H1 (cell line): ENCODE measurements at regions not wholly inside any gene's neighbourhood (a gene's known extent, or its start where the extent isn't known, plus 50 kb on each side); places are given as distances from the start of the nearest gene placed in this dataset.

Source experiments
- CTCF ChIA-PET: fragments of 300-600 bp; sonication (Branson Sonifier 250); formaldehyde crosslinking; loops from one replicate; lab custom pipeline; 2021; ENCODE audit not compliant: partially characterized antibody; lab: Charles Lee
- POLR2A ChIA-PET: fragments of 300-600 bp; sonication (Branson Sonifier 250); formaldehyde crosslinking; loops from one replicate; lab custom pipeline; 2021; ENCODE audit warnings: inconsistent platforms; ENCODE audit not compliant: partially characterized antibody; lab: Charles Lee
- DNase-seq, 2 experiments: peaks; one replicate each; pipeline versions ENCODE4 v3.0.0 to v3.0.0-alpha.2; 2010 to 2022; ENCODE audit warnings: low spot score in 2 of 2, low read depth in 1 of 2, mixed read lengths in 1 of 2
- FAIRE-seq: peaks from 2 replicates; lab custom pipeline; 2011; peaks lifted over from hg19 to GRCh38; lab: Jason Lieb, UNC
- H2AFZ ChIP-seq: 2 replicates; pipeline ENCODE4 v1.8.1; 2012; ENCODE audit warnings: low read length, inconsistent platforms
- H2AK5ac ChIP-seq: 2 replicates; pipeline ENCODE4 v1.6.1; 2013; ENCODE audit warnings: low read depth, low read length
- H2BK120ac ChIP-seq: replicated peaks from 2 replicates; pipeline ENCODE3; 2013; ENCODE audit warnings: low read depth, low read length, inconsistent platforms
- H2BK12ac ChIP-seq: 2 replicates; pipeline ENCODE4 v1.6.1; 2013; ENCODE audit warnings: low read depth, low read length
- H2BK15ac ChIP-seq: 2 replicates; pipeline ENCODE4 v1.6.1; 2013; ENCODE audit warnings: low read length
- H2BK20ac ChIP-seq: 2 replicates; pipeline ENCODE4 v1.6.1; 2013; ENCODE audit warnings: low read length
- H2BK5ac ChIP-seq: 2 replicates; pipeline ENCODE4 v1.6.1; 2013; ENCODE audit warnings: low read depth, low read length
- H3K14ac ChIP-seq: 2 replicates; pipeline ENCODE4 v1.6.1; 2013; ENCODE audit warnings: inconsistent platforms; ENCODE audit not compliant: insufficient read length
- H3K18ac ChIP-seq: 2 replicates; pipeline ENCODE4 v1.6.1; 2013; ENCODE audit warnings: low read length; ENCODE audit errors: extremely low read depth
- H3K23ac ChIP-seq: 2 replicates; pipeline ENCODE4 v1.6.1; 2013; ENCODE audit warnings: inconsistent platforms; ENCODE audit not compliant: insufficient read length
- H3K23me2 ChIP-seq: 2 replicates; pipeline ENCODE4 v1.6.1; 2013; ENCODE audit warnings: low read depth, low read length
- H3K27ac ChIP-seq: 2 replicates; pipeline ENCODE4 v1.6.1; 2011; ENCODE audit warnings: low read depth, low read length, inconsistent platforms
- H3K27me3 ChIP-seq, 4 experiments: replicated peaks in 1 of 4; 1 replicate in 1 of 4; 2 replicates in 3 of 4; pipeline versions ENCODE4 v1.6.1 to v1.8.1; 2011 to 2013; ENCODE audit warnings: low read length in 3 of 4, mild to moderate bottlenecking in 3 of 4, inconsistent platforms in 2 of 4, mixed read lengths in 2 of 4, moderate library complexity in 1 of 4; ENCODE audit not compliant: control insufficient read depth in 3 of 4, insufficient read depth in 3 of 4; ENCODE audit errors: extremely low read depth in 1 of 4
- H3K36me3 ChIP-seq, 4 experiments: 2 replicates each; pipeline versions ENCODE4 v1.6.1 to v1.8.1; 2011 to 2013; ENCODE audit warnings: mild to moderate bottlenecking in 4 of 4, low read length in 3 of 4, moderate library complexity in 2 of 4, control low read depth in 1 of 4, inconsistent platforms in 1 of 4; ENCODE audit not compliant: insufficient read depth in 4 of 4, control insufficient read depth in 2 of 4
- H3K4ac ChIP-seq: replicated peaks from 2 replicates; pipeline ENCODE3; 2013; ENCODE audit warnings: low read length, low read depth, mixed read lengths, inconsistent platforms; ENCODE audit not compliant: insufficient read length
- H3K4me1 ChIP-seq, 4 experiments: replicated peaks in 1 of 4; 1 replicate in 1 of 4; 2 replicates in 3 of 4; pipeline versions ENCODE4 v1.6.1 to v1.8.1; 2011 to 2013; ENCODE audit warnings: low read length in 3 of 4, inconsistent platforms in 2 of 4, mixed read lengths in 1 of 4; ENCODE audit not compliant: insufficient read depth in 4 of 4, control insufficient read depth in 3 of 4
- H3K4me2 ChIP-seq, 2 experiments: 2 replicates each; pipeline versions ENCODE4 v1.6.1 to v1.8.1; 2011 to 2013; ENCODE audit warnings: low read depth in 2 of 2, low read length in 2 of 2, control low read depth in 1 of 2, inconsistent platforms in 1 of 2, mild to moderate bottlenecking in 1 of 2; ENCODE audit not compliant: insufficient read depth in 1 of 2
- H3K4me3 ChIP-seq, 4 experiments: fragments of 200-600, 300-600 bp in 1 of 4; sonication (generic), shearing (Covaris generic), sonication (Bioruptor Twin) in 1 of 4; 2 replicates each; pipeline versions ENCODE4 v1.5.1 to v1.8.1; 2011 to 2016; ENCODE audit warnings: low read length in 4 of 4, low read depth in 3 of 4, control low read depth in 2 of 4, inconsistent platforms in 2 of 4, mild to moderate bottlenecking in 2 of 4, mixed read lengths in 1 of 4, moderate library complexity in 1 of 4; ENCODE audit not compliant: insufficient read depth in 2 of 4; ENCODE audit errors: extremely low read depth in 1 of 4
- H3K56ac ChIP-seq: replicated peaks from 2 replicates; pipeline ENCODE3; 2013; ENCODE audit warnings: low read depth, mild to moderate bottlenecking, mixed read lengths, low read length, inconsistent platforms; ENCODE audit not compliant: insufficient read length
- H3K79me1 ChIP-seq: 2 replicates; pipeline ENCODE4 v1.6.1; 2013; ENCODE audit warnings: low read depth, low read length, control low read depth
- H3K79me2 ChIP-seq, 2 experiments: 2 replicates each; pipeline versions ENCODE4 v1.6.1 to v1.8.1; 2012 to 2013; ENCODE audit warnings: low read length in 2 of 2, mild to moderate bottlenecking in 2 of 2, inconsistent platforms in 1 of 2; ENCODE audit not compliant: insufficient read depth in 2 of 2, control insufficient read depth in 1 of 2
- H3K9ac ChIP-seq, 4 experiments: replicated peaks in 1 of 4; 1 replicate in 1 of 4; 2 replicates in 3 of 4; pipeline versions ENCODE4 v1.6.1 to v1.8.1; 2011 to 2013; ENCODE audit warnings: low read depth in 3 of 4, low read length in 3 of 4, control low read depth in 2 of 4, mild to moderate bottlenecking in 2 of 4, moderate library complexity in 2 of 4, inconsistent platforms in 1 of 4; ENCODE audit errors: extremely low read depth in 1 of 4
- H3K9me3 ChIP-seq, 2 experiments: 2 replicates each; pipeline versions ENCODE4 v1.6.1 to v1.8.1; 2012 to 2013; ENCODE audit warnings: mild to moderate bottlenecking in 2 of 2, moderate library complexity in 2 of 2, control low read depth in 1 of 2, inconsistent platforms in 1 of 2, low read depth in 1 of 2, low read length in 1 of 2, mixed read lengths in 1 of 2; ENCODE audit not compliant: insufficient read depth in 2 of 2
- H4K20me1 ChIP-seq, 2 experiments: replicated peaks in 1 of 2; 2 replicates each; pipeline versions ENCODE3 to v1.8.1; 2011 to 2013; ENCODE audit warnings: inconsistent platforms in 2 of 2, low read length in 2 of 2, mild to moderate bottlenecking in 1 of 2; ENCODE audit not compliant: insufficient read depth in 2 of 2, control insufficient read depth in 1 of 2
- H4K5ac ChIP-seq: 2 replicates; pipeline ENCODE4 v1.6.1; 2013; ENCODE audit warnings: low read length, low read depth, mixed read lengths, inconsistent platforms; ENCODE audit not compliant: insufficient read length
- H4K8ac ChIP-seq: 2 replicates; pipeline ENCODE4 v1.8.0; 2013; ENCODE audit warnings: mild to moderate bottlenecking, moderate library complexity, low read length, inconsistent platforms; ENCODE audit not compliant: insufficient read depth; ENCODE audit errors: extremely low read depth
- H4K91ac ChIP-seq: replicated peaks from 2 replicates; pipeline ENCODE3; 2013; ENCODE audit warnings: low read length, mixed read lengths, inconsistent platforms; ENCODE audit not compliant: insufficient read length
- EZH2 ChIP-seq: fragments of 200-600 bp; sonication (generic); IDR thresholded peaks from 2 replicates; pipeline ENCODE4 v1.7.1; 2012; ENCODE audit warnings: low read depth, mild to moderate bottlenecking, moderate library complexity, low read length, inconsistent platforms; ENCODE audit not compliant: severe bottlenecking
- MAFK ChIP-seq: IDR thresholded peaks from 2 replicates; pipeline ENCODE4 v1.6.1; 2012; ENCODE audit warnings: low read depth, mild to moderate bottlenecking, improper control_type of control experiment, low read length
- WGBS, 2 experiments: shearing (Covaris generic) in 1 of 2; methylation state at CpG; one replicate each; pipeline versions ENCODE4 v1.1.6 to v1.1.7; 2013 to 2015; ENCODE audit warnings: low lambda C conversion rate in 2 of 2, mixed read lengths in 2 of 2, inconsistent platforms in 1 of 2, low coverage in 1 of 2, missing lambda C conversion rate in 1 of 2; ENCODE audit not compliant: insufficient replicate concordance in 2 of 2, insufficient coverage in 1 of 2, insufficient read length in 1 of 2; ENCODE audit errors: extremely low coverage in 1 of 2, missing lambda C conversion rate in 1 of 2; 5-methylcytosine and 5-hydroxymethylcytosine counted together

GRCh38 chr5:106152569-106152968 is 1518.2 kb downstream of the EFNA5 start:
- Histone ChIP-seq H3K9me3 (no peaks in the 10 kb centered on the region; a peak in 1 of 4 replicates), H3K27ac (no peak overlapping the region), H3K18ac (no peak overlapping the region), H3K4ac (no peak overlapping the region), H3K56ac (no peak overlapping the region), H3K79me1 (no peaks in the 10 kb centered on the region), H3K23ac (no peak overlapping the region), H3K4me3 (no peak overlapping the region), H3K79me2 (no peaks in the 10 kb centered on the region), H2BK20ac (no peak overlapping the region), H3K23me2 (no peaks in the 10 kb centered on the region), H2BK12ac (no peak overlapping the region), H2BK5ac (no peak overlapping the region), H2BK120ac (no peak overlapping the region), H3K27me3 (no peaks in the 10 kb centered on the region), H3K4me2 (no peak overlapping the region), H2BK15ac (no peak overlapping the region), H2AK5ac (no peak overlapping the region), H3K9ac (no peak overlapping the region), H2AFZ (no peak overlapping the region), H4K91ac (no peak overlapping the region), H4K5ac (no peak overlapping the region), H3K36me3 (no peaks in the 10 kb centered on the region), H4K20me1 (no peaks in the 10 kb centered on the region), H4K8ac (no peak overlapping the region), H3K14ac (no peak overlapping the region), H3K4me1 (no peaks in the 10 kb centered on the region)
- TF ChIP-seq EZH2 (no peak), MAFK (peak; percentile 68; the same call in 1 of the 2 replicates)
- CTCF ChIA-PET: no interaction called here
- FAIRE-seq (no peak), DNase-seq (no peak)
- POLR2A ChIA-PET: no interaction called here
- WGBS, 2 experiments: 97% methylated on average over 1 of the region's 1 CpG; no CpG with 5 or more reads in 1 of the 2 experiments
